ENCODE measurements at regions not wholly inside any gene's neighbourhood (a gene's known extent, or its start where the extent isn't known, plus 50 kb on each side); places are given as distances from the start of the nearest gene placed in this dataset.

- peaks cover 0 to 3% (median 1%) of the 10 kb centered on the region in 4 experiments; a peak in 2 of 7 replicates for H3K4me1 ChIP-seq (replicated peaks in 1 of 4; ENCODE audit: control insufficient read depth in 3 of 4, insufficient read depth in 4 of 4, low read length in 3 of 4)
- H3K23ac ChIP-seq (ENCODE audit: insufficient read length) = no peak overlapping the region
- no peak overlapping the region; a peak in 1 of 8 replicates for H3K4me3 ChIP-seq (ENCODE audit: extremely low read depth in 1 of 4, insufficient read depth in 2 of 4, low read depth in 3 of 4, low read length in 4 of 4)
- H3K36me3 ChIP-seq (ENCODE audit: control insufficient read depth in 2 of 4, insufficient read depth in 4 of 4, low read length in 3 of 4) = no peaks in the 10 kb centered on the region
- no peaks in the 10 kb centered on the region for H3K79me1 ChIP-seq (ENCODE audit: low read depth, low read length)
- ChIA-PET POLR2A (ENCODE audit: partially characterized antibody) (no interaction called here), CTCF (ENCODE audit: partially characterized antibody) (no interaction called here)
- H3K9me3 ChIP-seq (ENCODE audit: insufficient read depth in 2 of 2, low read depth in 1 of 2, low read length in 1 of 2) = peaks cover 0 to 4% of the 10 kb centered on the region in 2 experiments; a peak in 1 of 4 replicates
- H2AK5ac ChIP-seq (ENCODE audit: low read depth, low read length) = no peak overlapping the region
- no peak overlapping the region for H4K8ac ChIP-seq (ENCODE audit: extremely low read depth, insufficient read depth, low read length)
- H3K27ac ChIP-seq (ENCODE audit: low read depth, low read length) = no peak overlapping the region
- no peak overlapping the region for H3K14ac ChIP-seq (ENCODE audit: insufficient read length)
- H2BK120ac ChIP-seq (replicated peaks; ENCODE audit: low read depth, low read length) = no peak overlapping the region
- H3K79me2 ChIP-seq (ENCODE audit: control insufficient read depth in 1 of 2, insufficient read depth in 2 of 2, low read length in 2 of 2) = no peaks in the 10 kb centered on the region
- H3K23me2 ChIP-seq (ENCODE audit: low read depth, low read length) = no peaks in the 10 kb centered on the region; the same call in 1 of the 2 replicates
- H2AFZ ChIP-seq (ENCODE audit: low read length) = no peak overlapping the region
- no peak overlapping the region for H3K18ac ChIP-seq (ENCODE audit: extremely low read depth, low read length)
- no peak overlapping the region for H2BK12ac ChIP-seq (ENCODE audit: low read depth, low read length)
- no peak overlapping the region for H4K5ac ChIP-seq (ENCODE audit: insufficient read length, low read depth, low read length)
- H4K91ac ChIP-seq (replicated peaks; ENCODE audit: insufficient read length, low read length) = no peak overlapping the region
- no peak overlapping the region for H3K9ac ChIP-seq (replicated peaks in 1 of 4; ENCODE audit: extremely low read depth in 1 of 4, low read depth in 3 of 4, low read length in 3 of 4)
- FAIRE-seq (no peak), DNase-seq (ENCODE audit: low read depth in 1 of 2, low spot score in 2 of 2) (peak in 1 of 2 experiments; percentile 5)
- no peak overlapping the region for H3K56ac ChIP-seq (replicated peaks; ENCODE audit: insufficient read length, low read depth, low read length)
- H3K27me3 ChIP-seq (replicated peaks in 1 of 4; ENCODE audit: control insufficient read depth in 3 of 4, extremely low read depth in 1 of 4, insufficient read depth in 3 of 4, low read length in 3 of 4) = no peaks in the 10 kb centered on the region
- no peak overlapping the region for H2BK15ac ChIP-seq (ENCODE audit: low read length)
- H3K4ac ChIP-seq (replicated peaks; ENCODE audit: insufficient read length, low read depth, low read length) = no peak overlapping the region
- H3K4me2 ChIP-seq (ENCODE audit: insufficient read depth in 1 of 2, low read depth in 2 of 2, low read length in 2 of 2) = peak overlapping the region in 1 of 2 experiments; percentile 28; a peak in 1 of 4 replicates
- H2BK5ac ChIP-seq (ENCODE audit: low read depth, low read length) = no peak overlapping the region
- H4K20me1 ChIP-seq (replicated peaks in 1 of 2; ENCODE audit: control insufficient read depth in 1 of 2, insufficient read depth in 2 of 2, low read length in 2 of 2) = no peaks in the 10 kb centered on the region
- no peak overlapping the region for H2BK20ac ChIP-seq (ENCODE audit: low read length)
- no peak for TF ChIP-seq RXRA (IDR thresholded peaks at IDR 0.05; ENCODE audit: insufficient read depth, low read depth, low read length)
- TF ChIP-seq GTF2F1 (IDR thresholded peaks at IDR 0.05; ENCODE audit: borderline replicate concordance, low read depth, low read length) = no peak
- no peak for TF ChIP-seq TCF12 (IDR thresholded peaks at IDR 0.05; ENCODE audit: low read depth, low read length)
- no peak for TF ChIP-seq ASH2L (IDR thresholded peaks at IDR 0.05; ENCODE audit: low read length)
- TF ChIP-seq CHD1 (IDR thresholded peaks at IDR 0.05; ENCODE audit: low read depth, low read length) = no peak
- TF ChIP-seq TEAD4 (IDR thresholded peaks at IDR 0.05; ENCODE audit: low read depth, low read length) = no peak
- TF ChIP-seq ZNF274 (IDR thresholded peaks at IDR 0.05; ENCODE audit: borderline replicate concordance, extremely low read depth, low read length) = no peak
- TF ChIP-seq CTBP2 (IDR thresholded peaks at IDR 0.05; ENCODE audit: borderline replicate concordance, insufficient read depth, insufficient read length, low read length) = no peak
- no peak for TF ChIP-seq GABPA (IDR thresholded peaks at IDR 0.05; ENCODE audit: borderline replicate concordance, insufficient read depth, low read length)
- no peak for TF ChIP-seq EGR1 (IDR thresholded peaks at IDR 0.05; ENCODE audit: borderline replicate concordance, low read depth, low read length)
- TF ChIP-seq NANOG (IDR thresholded peaks at IDR 0.05; ENCODE audit: insufficient read depth, low read depth, low read length, poor library complexity, severe bottlenecking) = no peak
- no peak for TF ChIP-seq ATF2 (IDR thresholded peaks at IDR 0.05; ENCODE audit: low read length)
- no peak for TF ChIP-seq SP2 (IDR thresholded peaks at IDR 0.05; ENCODE audit: low read length)
- no peak for TF ChIP-seq SIRT6 (IDR thresholded peaks at IDR 0.05; ENCODE audit: low read length)
- TF ChIP-seq HDAC6 (IDR thresholded peaks at IDR 0.05; ENCODE audit: low read depth, low read length) = no peak
Observed at GRCh38 chr9:31412081-31412480, 972.4 kb upstream of the ACO1 start.
